ENCODE measurements at regions not wholly inside any gene's neighbourhood (a gene's known extent, or its start where the extent isn't known, plus 50 kb on each side); places are given as distances from the start of the nearest gene placed in this dataset.

DNA sequence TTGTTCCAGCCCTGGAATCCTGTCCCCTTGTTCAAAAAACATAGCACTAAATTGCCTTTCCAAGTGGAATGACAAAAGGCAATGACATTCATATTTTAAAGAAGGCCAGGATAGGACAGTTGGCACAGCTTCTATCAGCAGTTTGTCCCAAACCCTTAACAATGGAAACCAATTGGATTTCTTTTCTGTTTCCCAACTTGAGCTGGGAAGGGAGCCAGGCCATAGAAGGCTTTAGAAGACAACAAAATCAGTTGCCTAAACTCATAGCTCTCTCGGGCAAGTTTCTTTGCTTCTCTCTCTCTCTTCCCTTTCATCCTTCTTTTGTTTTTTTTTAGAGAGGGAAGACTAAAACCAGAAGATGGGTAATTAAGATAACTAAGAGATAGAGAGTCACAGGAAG lies 227.7 kb upstream of the TPRG1 start:
- Histone ChIP-seq H3K79me1 (replicated peaks; ENCODE audit: low read length, poor library complexity, severe bottlenecking) (no peaks in the 10 kb centered on the region), H3K36me3 (ENCODE audit: control insufficient read depth in 1 of 2, insufficient read depth in 2 of 2, low read depth in 1 of 2, low read length in 2 of 2) (no peaks in the 10 kb centered on the region), H2AK5ac (ENCODE audit: low read length, severe bottlenecking) (no peak overlapping the region), H3K27ac (ENCODE audit: low read length, poor library complexity, severe bottlenecking) (no peak overlapping the region), H3K23ac (ENCODE audit: low read length in 2 of 2) (no peak overlapping the region), H3K4me1 (ENCODE audit: control insufficient read depth, insufficient read depth, low read depth, low read length) (peaks cover 14% of the 10 kb centered on the region), H2BK120ac (ENCODE audit: low read depth, low read length) (no peak overlapping the region), H2AFZ (ENCODE audit: low read depth, low read length) (no peak overlapping the region), H3K4ac (ENCODE audit: low read depth in 1 of 2, low read length in 2 of 2) (no peak overlapping the region), H3K9ac (ENCODE audit: low read length) (peak overlapping the region; percentile 21), H4K91ac (ENCODE audit: low read length) (no peak overlapping the region), H3K9me3 (ENCODE audit: control insufficient read depth, low read length) (no peaks in the 10 kb centered on the region), H3K4me3 (ENCODE audit: insufficient read depth in 1 of 2, low read depth in 1 of 2, low read length in 2 of 2) (no peak overlapping the region), H4K8ac (ENCODE audit: low read length) (no peak overlapping the region), H3K27me3 (ENCODE audit: control insufficient read depth in 1 of 2, insufficient read depth in 1 of 2, low read length in 2 of 2) (no peaks in the 10 kb centered on the region), H3K14ac (ENCODE audit: low read length in 2 of 2) (no peak overlapping the region), H2BK12ac (ENCODE audit: low read length in 2 of 2) (no peak overlapping the region), H3K4me2 (ENCODE audit: low read length, poor library complexity, severe bottlenecking) (no peak overlapping the region), H3K18ac (ENCODE audit: low read depth in 1 of 2, low read length in 2 of 2) (no peak overlapping the region), H2BK15ac (ENCODE audit: low read depth, poor library complexity, severe bottlenecking) (no peak overlapping the region), H2BK5ac (ENCODE audit: low read depth, low read length, poor library complexity, severe bottlenecking) (no peak overlapping the region)
- WGBS = no CpG with 5 or more reads among the region's 1 CpG
- DNase-seq = no peak

DNA sequence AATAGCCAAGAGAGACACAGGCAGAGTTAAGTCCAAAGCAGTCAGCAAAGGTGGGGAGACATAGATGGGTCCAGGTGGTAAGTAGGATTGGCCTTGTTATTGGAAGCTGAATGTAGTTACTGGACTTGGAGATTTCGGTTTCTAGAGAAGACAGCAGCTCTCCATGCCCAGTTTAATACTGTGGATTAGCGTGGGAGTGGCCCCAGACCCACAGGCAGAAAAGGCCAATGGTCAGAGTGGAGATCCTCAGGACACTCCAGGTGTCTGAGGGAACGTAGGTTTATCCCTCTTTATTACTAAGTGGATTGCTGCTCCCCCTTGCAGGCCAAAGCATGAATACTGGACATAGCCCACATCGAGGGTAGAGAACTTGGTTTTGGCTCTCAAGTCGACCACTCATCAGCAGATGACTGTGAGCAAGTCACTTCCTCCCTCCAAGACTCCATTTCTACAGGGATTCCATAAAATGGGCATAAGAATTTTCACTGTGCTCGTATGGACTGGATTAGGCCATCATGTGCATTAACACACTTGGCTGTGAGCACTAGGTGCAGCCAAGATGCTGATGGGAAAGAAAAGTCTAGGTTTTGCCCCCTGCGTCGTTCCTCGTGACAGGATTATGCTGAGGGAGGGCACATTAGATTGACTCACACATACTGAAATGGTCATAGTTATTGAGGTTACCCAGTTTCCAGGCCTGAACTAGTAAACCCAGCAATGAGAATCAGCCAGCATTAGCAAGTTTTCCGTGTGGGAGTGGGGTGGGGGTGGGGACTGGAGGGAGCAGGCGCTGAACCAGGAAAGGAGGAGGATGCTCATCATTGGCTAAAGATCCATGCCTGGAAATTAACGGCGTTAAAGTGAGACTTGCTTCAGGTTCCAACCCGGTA lies 225.2 kb upstream of the TPRG1 start:
- Histone ChIP-seq H3K4me3 (ENCODE audit: insufficient read depth in 1 of 2, low read depth in 1 of 2, low read length in 2 of 2) (peak overlapping the region in 1 of 2 experiments; percentile 70), H2BK12ac (ENCODE audit: low read length in 2 of 2) (peak overlapping the region; percentile 78 to 81), H2BK120ac (ENCODE audit: low read depth, low read length) (peak overlapping the region; percentile 66), H3K27me3 (ENCODE audit: control insufficient read depth in 1 of 2, insufficient read depth in 1 of 2, low read length in 2 of 2) (no peaks in the 10 kb centered on the region), H3K23ac (ENCODE audit: low read length in 2 of 2) (no peak overlapping the region), H3K79me1 (replicated peaks; ENCODE audit: low read length, poor library complexity, severe bottlenecking) (peaks cover 2% of the 10 kb centered on the region), H3K9ac (ENCODE audit: low read length) (peak overlapping the region; percentile 79), H2AFZ (ENCODE audit: low read depth, low read length) (no peak overlapping the region), H2BK15ac (ENCODE audit: low read depth, poor library complexity, severe bottlenecking) (peak overlapping the region; percentile 91), H3K36me3 (ENCODE audit: control insufficient read depth in 1 of 2, insufficient read depth in 2 of 2, low read depth in 1 of 2, low read length in 2 of 2) (no peaks in the 10 kb centered on the region), H2AK5ac (ENCODE audit: low read length, severe bottlenecking) (no peak overlapping the region), H3K9me3 (ENCODE audit: control insufficient read depth, low read length) (no peaks in the 10 kb centered on the region), H3K4ac (ENCODE audit: low read depth in 1 of 2, low read length in 2 of 2) (peak overlapping the region; percentile 32 to 61), H3K4me2 (ENCODE audit: low read length, poor library complexity, severe bottlenecking) (peak overlapping the region; percentile 4), H3K18ac (ENCODE audit: low read depth in 1 of 2, low read length in 2 of 2) (peak overlapping the region; percentile 63 to 67), H3K4me1 (ENCODE audit: control insufficient read depth, insufficient read depth, low read depth, low read length) (peaks cover 20% of the 10 kb centered on the region), H4K8ac (ENCODE audit: low read length) (peak overlapping the region; percentile 19), H2BK5ac (ENCODE audit: low read depth, low read length, poor library complexity, severe bottlenecking) (no peak overlapping the region), H4K91ac (ENCODE audit: low read length) (peak overlapping the region; percentile 57), H3K14ac (ENCODE audit: low read length in 2 of 2) (no peak overlapping the region), H3K27ac (ENCODE audit: low read length, poor library complexity, severe bottlenecking) (no peak overlapping the region)
- 85% methylated on average over 14 of the region's 14 CpGs for WGBS
- DNase-seq = no peak

DNA sequence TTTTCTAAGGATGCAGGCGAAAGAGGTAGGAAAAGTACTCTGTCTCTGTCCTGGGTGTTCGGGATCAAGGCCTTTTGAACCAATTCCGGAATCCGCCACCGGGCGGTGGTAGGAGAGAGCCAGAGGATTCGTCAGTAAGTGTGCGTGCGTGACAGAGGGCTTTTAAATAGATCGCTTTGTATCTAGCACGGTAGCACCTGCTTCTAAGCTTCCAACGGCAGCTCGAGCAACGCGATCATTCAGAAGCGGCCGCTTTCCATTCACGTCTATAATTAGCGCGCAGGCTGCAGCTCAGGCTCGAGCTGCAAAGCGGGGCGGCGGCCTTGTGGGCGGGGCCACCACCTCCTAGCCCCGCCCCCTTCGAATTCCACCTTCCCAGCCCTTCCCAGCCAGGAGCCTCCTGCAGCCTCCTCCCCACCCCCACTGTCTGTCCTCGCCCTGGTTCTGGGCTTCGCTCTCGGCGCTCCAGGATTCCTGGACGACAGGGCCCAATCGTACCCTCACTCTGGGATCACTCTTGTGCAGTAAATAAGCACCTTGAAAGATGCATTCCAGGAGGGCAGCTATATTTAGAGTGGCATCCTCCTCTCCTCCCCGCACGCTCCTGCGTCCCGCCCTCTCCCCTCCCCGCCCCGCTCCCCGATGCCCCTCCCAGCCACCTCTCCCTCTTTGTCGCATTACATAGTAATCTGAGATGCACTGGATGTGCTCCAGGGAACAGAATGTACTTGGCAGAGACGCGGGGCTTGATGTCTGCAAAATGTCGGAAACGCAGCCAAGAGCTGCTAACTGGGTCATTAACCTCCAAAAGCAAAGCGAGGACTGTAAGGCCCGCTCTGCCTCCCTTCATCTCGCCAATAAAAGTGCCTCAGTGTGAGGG lies 224.1 kb upstream of the TPRG1 start:
- peak overlapping the region; percentile 100 for H4K91ac ChIP-seq (ENCODE audit: low read length)
- peak; percentile 96 for DNase-seq

More for the DNA sequence above, 224.1 kb upstream of the TPRG1 start:
- peak overlapping the region; percentile 79 for H3K9ac ChIP-seq (ENCODE audit: low read length)
- H3K9me3 ChIP-seq (ENCODE audit: control insufficient read depth, low read length) = no peaks in the 10 kb centered on the region
- peak overlapping the region; percentile 94 to 99 for H2BK12ac ChIP-seq (ENCODE audit: low read length in 2 of 2)
- peak overlapping the region; percentile 97 for H4K8ac ChIP-seq (ENCODE audit: low read length)
- peak overlapping the region; percentile 84 for H3K4me2 ChIP-seq (ENCODE audit: low read length, poor library complexity, severe bottlenecking)
- H3K18ac ChIP-seq (ENCODE audit: low read depth in 1 of 2, low read length in 2 of 2) = peak overlapping the region; percentile 92 to 95
- no peaks in the 10 kb centered on the region for H3K27me3 ChIP-seq (ENCODE audit: control insufficient read depth in 1 of 2, insufficient read depth in 1 of 2, low read length in 2 of 2)
- H3K23ac ChIP-seq (ENCODE audit: low read length in 2 of 2) = no peak overlapping the region
- peaks cover 20% of the 10 kb centered on the region for H3K4me1 ChIP-seq (ENCODE audit: control insufficient read depth, insufficient read depth, low read depth, low read length)
- H2AFZ ChIP-seq (ENCODE audit: low read depth, low read length) = peak overlapping the region; percentile 46
- peaks cover 2% of the 10 kb centered on the region for H3K79me1 ChIP-seq (replicated peaks; ENCODE audit: low read length, poor library complexity, severe bottlenecking)
- H2AK5ac ChIP-seq (ENCODE audit: low read length, severe bottlenecking) = no peak overlapping the region
- H3K36me3 ChIP-seq (ENCODE audit: control insufficient read depth in 1 of 2, insufficient read depth in 2 of 2, low read depth in 1 of 2, low read length in 2 of 2) = no peaks in the 10 kb centered on the region
- peak overlapping the region; percentile 92 for H2BK15ac ChIP-seq (ENCODE audit: low read depth, poor library complexity, severe bottlenecking)
- peak overlapping the region; percentile 40 to 70 for H3K4me3 ChIP-seq (ENCODE audit: insufficient read depth in 1 of 2, low read depth in 1 of 2, low read length in 2 of 2)
- peak overlapping the region; percentile 97 for H2BK120ac ChIP-seq (ENCODE audit: low read depth, low read length)
- no peak overlapping the region for H3K14ac ChIP-seq (ENCODE audit: low read length in 2 of 2)
- H3K27ac ChIP-seq (ENCODE audit: low read length, poor library complexity, severe bottlenecking) = peak overlapping the region; percentile 82
- WGBS = 2% methylated on average over 48 of the region's 48 CpGs
- H2BK5ac ChIP-seq (ENCODE audit: low read depth, low read length, poor library complexity, severe bottlenecking) = no peak overlapping the region
- peak overlapping the region; percentile 96 to 99 for H3K4ac ChIP-seq (ENCODE audit: low read depth in 1 of 2, low read length in 2 of 2)

Measured in mesenchymal stem cell (in vitro differentiated cells and primary cell).